SK-N-SH (cell line): ENCODE measurements at regions not wholly inside any gene's neighbourhood (a gene's known extent, or its start where the extent isn't known, plus 50 kb on each side); places are given as distances from the start of the nearest gene placed in this dataset.

Source experiments
- CHD2 ChIP-seq: fragments of 150-350 bp; IDR thresholded peaks from 2 replicates; pipeline ENCODE4 v1.6.1; 2018; ENCODE audit warnings: low read length; ENCODE audit not compliant: partially characterized antibody
- CTCF ChIP-seq: fragments of 200-600 bp; sonication (generic); IDR thresholded peaks from 2 replicates; pipeline ENCODE4 v1.6.1; 2017; ENCODE audit warnings: antibody characterized with exemption, mild to moderate bottlenecking, moderate library complexity
- EP300 ChIP-seq, 2 experiments: IDR thresholded peaks; 2 replicates each; pipeline versions ENCODE4 v1.4.0 to v1.6.1; 2012; ENCODE audit warnings: borderline replicate concordance in 1 of 2, low read depth in 1 of 2, low read length in 1 of 2
- EZH2phosphoT487 ChIP-seq: fragments of 200-600 bp; sonication (generic); IDR thresholded peaks from 2 replicates; pipeline ENCODE4 v1.6.1; 2017; ENCODE audit warnings: low read depth, mixed run types, mild to moderate bottlenecking, antibody characterized with exemption, moderate library complexity, borderline replicate concordance
- FOXJ3 ChIP-seq: sonication (generic); formaldehyde crosslinking; IDR thresholded peaks from 2 replicates; pipeline ENCODE4 v1.5.1; 2020; ENCODE audit warnings: mild to moderate bottlenecking, missing genetic modification reagents
- GABPA ChIP-seq: IDR thresholded peaks from 2 replicates; pipeline ENCODE4 v1.4.0; 2012; ENCODE audit warnings: low read depth, mild to moderate bottlenecking
- JUND ChIP-seq: IDR thresholded peaks from 2 replicates; pipeline ENCODE4 v1.4.0; 2012
- MXI1 ChIP-seq: IDR thresholded peaks from 2 replicates; pipeline ENCODE4 v1.6.1; 2012; ENCODE audit warnings: mild to moderate bottlenecking, low read depth, low read length, improper control_type of control experiment
- RAD21 ChIP-seq: IDR thresholded peaks from 2 replicates; pipeline ENCODE4 v1.6.1; 2012; ENCODE audit warnings: mild to moderate bottlenecking, low read length
- REST ChIP-seq: IDR thresholded peaks from 2 replicates; pipeline ENCODE4 v1.6.1; 2012; ENCODE audit warnings: mild to moderate bottlenecking, low read depth, low read length, moderate library complexity
- TAF1 ChIP-seq: IDR thresholded peaks from 2 replicates; pipeline ENCODE4 v1.6.1; 2012; ENCODE audit warnings: low read depth, mild to moderate bottlenecking, low read length, moderate library complexity, borderline replicate concordance
- USF2 ChIP-seq: fragments of 150-350 bp; IDR thresholded peaks from 2 replicates; pipeline ENCODE4 v1.6.1; 2017; ENCODE audit warnings: antibody characterized with exemption, low read length, low read depth, borderline replicate concordance
- YY1 ChIP-seq: IDR thresholded peaks from 2 replicates; pipeline ENCODE4 v1.4.0; 2012; ENCODE audit warnings: low read depth, mild to moderate bottlenecking

DNA sequence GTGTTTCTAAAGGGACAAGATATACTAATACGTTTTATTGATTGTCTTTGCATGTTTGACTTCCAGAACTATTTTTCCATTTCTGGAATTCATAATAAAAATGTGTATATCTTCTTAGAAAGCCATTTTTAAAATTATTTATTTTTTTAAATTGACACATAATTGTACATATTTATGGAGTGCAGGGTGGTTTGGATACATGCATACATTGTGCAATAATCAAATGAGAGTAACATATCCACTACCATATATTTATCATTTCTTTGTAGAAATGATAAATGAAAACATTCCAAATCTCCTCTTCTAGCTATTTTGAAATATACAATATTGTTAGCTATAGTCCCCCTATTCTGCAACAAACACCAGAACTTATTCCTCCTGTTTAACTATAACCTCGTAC lies 156.5 kb upstream of the ABI3BP start:
- TF ChIP-seq EZH2phosphoT487 (no peak), TAF1 (no peak), GABPA (no peak), CTCF (no peak), REST (no peak), JUND (no peak), RAD21 (no peak), YY1 (no peak), MXI1 (no peak), FOXJ3 (CRISPR knock-in tag) (no peak), EP300 (IDR thresholded peaks at IDR 0.05; ENCODE audit: borderline replicate concordance in 1 of 2, low read depth in 1 of 2, low read length in 1 of 2) (no peak), CHD2 (no peak), USF2 (no peak)
